ENCODE measurements at regions not wholly inside any gene's neighbourhood (a gene's known extent, or its start where the extent isn't known, plus 50 kb on each side); places are given as distances from the start of the nearest gene placed in this dataset.

- no peaks in the 10 kb centered on the region for H3K36me3 ChIP-seq (ENCODE audit: control insufficient read depth, insufficient read depth, low read length)
- no TSS peak for BruUV-seq (replicated peaks)
- no peak for TF ChIP-seq TCF7L2 (IDR thresholded peaks at IDR 0.05; ENCODE audit: low read depth, low read length)
- DNase-seq (ENCODE audit: low read depth, low spot score) (no peak), ATAC-seq (no peak)
- in situ Hi-C loops (cut with HindIII; ENCODE audit: low pct_unique_long_range_greater_than_20kb, low sequenced_read_pairs) (no loop called here), intact Hi-C loops (cut with micrococcal nuclease; ENCODE audit: unreplicated experiment) (no loop called here)
- no peaks in the 10 kb centered on the region for H3K4me1 ChIP-seq (ENCODE audit: control insufficient read depth, insufficient read depth, low read length)
- POLR2A ChIA-PET = no interaction called here
- no peaks in the 10 kb centered on the region for H3K27me3 ChIP-seq (ENCODE audit: control insufficient read depth, insufficient read depth, low read length)
- CTCF ChIA-PET = no interaction called here
- no peak overlapping the region for H3K4me3 ChIP-seq (ENCODE audit: low read depth in 2 of 2, low read length in 2 of 2)
- H3K9me3 ChIP-seq (ENCODE audit: control insufficient read depth, insufficient read depth, low read depth, low read length) = no peaks in the 10 kb centered on the region
- no peak overlapping the region for H3K27ac ChIP-seq (ENCODE audit: low read length)
Measured at GRCh38 chr16:61289141-61289540, 747.1 kb downstream of the CDH8 start.

- Histone ChIP-seq H3K27ac (ENCODE audit: low read length) (no peak overlapping the region), H3K27me3 (ENCODE audit: control insufficient read depth, insufficient read depth, low read length) (no peaks in the 10 kb centered on the region), H3K4me1 (ENCODE audit: control insufficient read depth, insufficient read depth, low read length) (no peaks in the 10 kb centered on the region), H3K9me3 (ENCODE audit: control insufficient read depth, insufficient read depth, low read depth, low read length) (no peaks in the 10 kb centered on the region), H3K4me3 (ENCODE audit: low read depth in 2 of 2, low read length in 2 of 2) (no peak overlapping the region), H3K36me3 (ENCODE audit: control insufficient read depth, insufficient read depth, low read length) (no peaks in the 10 kb centered on the region)
- POLR2A ChIA-PET = no interaction called here
- DNase-seq (ENCODE audit: low read depth, low spot score) (no peak), ATAC-seq (no peak)
- intact Hi-C loops (cut with micrococcal nuclease; ENCODE audit: unreplicated experiment) (no loop called here), in situ Hi-C loops (cut with HindIII; ENCODE audit: low pct_unique_long_range_greater_than_20kb, low sequenced_read_pairs) (no loop called here)
- no TSS peak for BruUV-seq (replicated peaks)
- CTCF ChIA-PET = no interaction called here
- no peak for TF ChIP-seq CTCF (IDR thresholded peaks at IDR 0.05)
- TF ChIP-seq SIN3A (IDR thresholded peaks at IDR 0.05; ENCODE audit: borderline replicate concordance, insufficient read depth, low read depth, low read length) = no peak
- TF ChIP-seq TCF7L2 (IDR thresholded peaks at IDR 0.05; ENCODE audit: low read depth, low read length) = no peak
Measured at GRCh38 chr16:61277849-61278248, 758.4 kb downstream of the CDH8 start.

GRCh38 chr16:61274211-61274610, 762.0 kb downstream of the CDH8 start:
- intact Hi-C loops (cut with micrococcal nuclease; ENCODE audit: unreplicated experiment) = no loop called here
- Histone ChIP-seq H3K4me3 (ENCODE audit: low read depth in 2 of 2, low read length in 2 of 2) (no peak overlapping the region), H3K27me3 (ENCODE audit: control insufficient read depth, insufficient read depth, low read length) (no peaks in the 10 kb centered on the region), H3K9me3 (ENCODE audit: control insufficient read depth, insufficient read depth, low read depth, low read length) (no peaks in the 10 kb centered on the region), H3K36me3 (ENCODE audit: control insufficient read depth, insufficient read depth, low read length) (no peaks in the 10 kb centered on the region), H3K27ac (ENCODE audit: low read length) (no peak overlapping the region), H3K4me1 (ENCODE audit: control insufficient read depth, insufficient read depth, low read length) (no peaks in the 10 kb centered on the region)
- ATAC-seq = no peak
- ChIA-PET POLR2A (no interaction called here), CTCF (no interaction called here)
- in situ Hi-C loops (cut with HindIII; ENCODE audit: low pct_unique_long_range_greater_than_20kb, low sequenced_read_pairs) = no loop called here
- no peak for DNase-seq (ENCODE audit: low read depth, low spot score)
- TF ChIP-seq REST (IDR thresholded peaks at IDR 0.05; ENCODE audit: insufficient read depth in 1 of 2, low read depth in 2 of 2, low read length in 1 of 2) = no peak
- TF ChIP-seq TCF7L2 (IDR thresholded peaks at IDR 0.05; ENCODE audit: low read depth, low read length) = no peak
- TF ChIP-seq POLR2AphosphoS5 (IDR thresholded peaks at IDR 0.05; ENCODE audit: low read depth, low read length) = no peak
- no peak for TF ChIP-seq SIN3A (IDR thresholded peaks at IDR 0.05; ENCODE audit: borderline replicate concordance, insufficient read depth, low read depth, low read length)
- no peak for TF ChIP-seq CTCF (IDR thresholded peaks at IDR 0.05)
- no TSS peak for BruUV-seq (replicated peaks)

Measured in Panc1 (cell line).